Immature natural killer cell (primary cell): ENCODE measurements at regions not wholly inside any gene's neighbourhood (a gene's known extent, or its start where the extent isn't known, plus 50 kb on each side); places are given as distances from the start of the nearest gene placed in this dataset.

Experiments used
- DNase-seq, 3 donors: peaks; one replicate each; pipeline ENCODE4 v3.0.0; 2022; ENCODE audit warnings: mixed read lengths in 1 of 3
- H3K27ac Mint-ChIP-seq, 6 donors: one replicate each; pipeline ENCODE4 v1.8.0; 2020; ENCODE audit warnings: mixed read lengths in 6 of 6, mild to moderate bottlenecking in 5 of 6, inconsistent platforms in 4 of 6, moderate library complexity in 3 of 6
- H3K27me3 Mint-ChIP-seq, 3 donors: one replicate each; pipeline ENCODE4 v1.8.0; 2020 to 2021; ENCODE audit warnings: low read depth in 3 of 3, mild to moderate bottlenecking in 3 of 3, mixed read lengths in 3 of 3, moderate library complexity in 3 of 3, inconsistent platforms in 1 of 3
- H3K36me3 Mint-ChIP-seq, 3 donors: one replicate each; pipeline ENCODE4 v1.8.0; 2020; ENCODE audit warnings: mixed read lengths in 3 of 3, inconsistent platforms in 2 of 3, mild to moderate bottlenecking in 2 of 3
- H3K4me1 Mint-ChIP-seq, 2 donors: one replicate each; pipeline ENCODE4 v1.8.0; 2020; ENCODE audit warnings: inconsistent platforms in 2 of 2, mild to moderate bottlenecking in 2 of 2, mixed read lengths in 2 of 2, moderate library complexity in 1 of 2
- H3K4me3 Mint-ChIP-seq, 5 donors: one replicate each; pipeline ENCODE4 v1.8.0; 2020; ENCODE audit warnings: mild to moderate bottlenecking in 5 of 5, mixed read lengths in 5 of 5, inconsistent platforms in 3 of 5, moderate library complexity in 3 of 5
- H3K9me3 Mint-ChIP-seq, 6 donors: one replicate each; pipeline ENCODE4 v1.8.0; 2020; ENCODE audit warnings: mild to moderate bottlenecking in 6 of 6, mixed read lengths in 6 of 6, inconsistent platforms in 4 of 6, moderate library complexity in 3 of 6

- H3K27ac Mint-ChIP-seq = no peak overlapping the region
- H3K4me1 Mint-ChIP-seq = no peaks in the 10 kb centered on the region
- H3K9me3 Mint-ChIP-seq = peaks cover 2 to 16% (median 6%) of the 10 kb centered on the region in 6 donors
- H3K27me3 Mint-ChIP-seq = peaks cover 0 to 2% (median 0%) of the 10 kb centered on the region in 3 donors
- H3K36me3 Mint-ChIP-seq = no peaks in the 10 kb centered on the region
- H3K4me3 Mint-ChIP-seq = no peak overlapping the region
- DNase-seq = no peak
Observed at GRCh38 chr1:218715961-218716669, 371.0 kb downstream of the TGFB2 start.

- H3K4me1 Mint-ChIP-seq = no peaks in the 10 kb centered on the region
- H3K4me3 Mint-ChIP-seq = no peak overlapping the region
- DNase-seq = no peak
- H3K27me3 Mint-ChIP-seq = no peaks in the 10 kb centered on the region
- H3K27ac Mint-ChIP-seq = no peak overlapping the region
- H3K36me3 Mint-ChIP-seq = no peaks in the 10 kb centered on the region
- H3K9me3 Mint-ChIP-seq = peaks cover 0 to 16% (median 4%) of the 10 kb centered on the region in 6 donors
Observed at GRCh38 chr1:218717575-218717974, 372.4 kb downstream of the TGFB2 start.

- Mint-ChIP-seq H3K27me3 (no peaks in the 10 kb centered on the region), H3K4me1 (no peaks in the 10 kb centered on the region), H3K9me3 (peaks cover 0 to 16% (median 4%) of the 10 kb centered on the region in 6 donors), H3K27ac (no peak overlapping the region), H3K36me3 (no peaks in the 10 kb centered on the region), H3K4me3 (no peak overlapping the region)
- no peak for DNase-seq
Observed at GRCh38 chr1:218718206-218718605, 373.1 kb downstream of the TGFB2 start.

- no peak for DNase-seq
- Mint-ChIP-seq H3K27ac (no peak overlapping the region), H3K4me1 (no peaks in the 10 kb centered on the region), H3K9me3 (peaks cover 0 to 20% (median 3%) of the 10 kb centered on the region in 6 donors), H3K27me3 (no peaks in the 10 kb centered on the region), H3K36me3 (no peaks in the 10 kb centered on the region), H3K4me3 (no peak overlapping the region)
Observed at GRCh38 chr1:218718977-218719376, 373.8 kb downstream of the TGFB2 start.

GRCh38 chr1:218728898-218729565 lies 383.9 kb downstream of the TGFB2 start:
- DNase-seq = no peak
- no peaks in the 10 kb centered on the region for H3K4me1 Mint-ChIP-seq
- H3K27ac Mint-ChIP-seq = no peak overlapping the region
- no peaks in the 10 kb centered on the region for H3K36me3 Mint-ChIP-seq
- no peak overlapping the region for H3K4me3 Mint-ChIP-seq
- H3K27me3 Mint-ChIP-seq = peaks cover 0 to 2% (median 0%) of the 10 kb centered on the region in 3 donors
- peaks cover 2 to 22% (median 7%) of the 10 kb centered on the region in 6 donors for H3K9me3 Mint-ChIP-seq

- Mint-ChIP-seq H3K9me3 (peaks cover 2 to 30% (median 8%) of the 10 kb centered on the region in 6 donors), H3K36me3 (no peaks in the 10 kb centered on the region), H3K4me1 (no peaks in the 10 kb centered on the region), H3K27ac (no peak overlapping the region), H3K4me3 (no peak overlapping the region), H3K27me3 (peaks cover 0 to 2% (median 0%) of the 10 kb centered on the region in 3 donors)
- no peak for DNase-seq
Observed at GRCh38 chr1:218735436-218736032, 390.4 kb downstream of the TGFB2 start.

GRCh38 chr1:218739426-218739825 lies 394.3 kb downstream of the TGFB2 start:
- Mint-ChIP-seq H3K27me3 (no peaks in the 10 kb centered on the region), H3K27ac (no peak overlapping the region)

GRCh38 chr1:218741852-218742251 lies 396.7 kb downstream of the TGFB2 start:
- Mint-ChIP-seq H3K36me3 (no peaks in the 10 kb centered on the region), H3K4me1 (no peaks in the 10 kb centered on the region), H3K9me3 (peaks cover 11 to 55% (median 24%) of the 10 kb centered on the region in 6 donors), H3K4me3 (no peak overlapping the region), H3K27me3 (no peaks in the 10 kb centered on the region), H3K27ac (no peak overlapping the region)
- DNase-seq = no peak

More at GRCh38 chr1:218739426-218739825, 394.3 kb downstream of the TGFB2 start:
- H3K4me1 Mint-ChIP-seq = no peaks in the 10 kb centered on the region
- H3K36me3 Mint-ChIP-seq = no peaks in the 10 kb centered on the region
- no peak for DNase-seq
- H3K4me3 Mint-ChIP-seq = no peak overlapping the region
- H3K9me3 Mint-ChIP-seq = peaks cover 10 to 40% (median 15%) of the 10 kb centered on the region in 6 donors

GRCh38 chr1:218742467-218743262 lies 397.5 kb downstream of the TGFB2 start:
- Mint-ChIP-seq H3K4me1 (no peaks in the 10 kb centered on the region), H3K9me3 (peaks cover 11 to 60% (median 26%) of the 10 kb centered on the region in 6 donors), H3K36me3 (no peaks in the 10 kb centered on the region), H3K27me3 (peaks cover 0 to 2% (median 0%) of the 10 kb centered on the region in 3 donors), H3K4me3 (no peak overlapping the region), H3K27ac (no peak overlapping the region)
- DNase-seq = no peak

GRCh38 chr1:218743861-218744505 lies 398.8 kb downstream of the TGFB2 start:
- H3K4me1 Mint-ChIP-seq = no peaks in the 10 kb centered on the region
- peaks cover 11 to 65% (median 25%) of the 10 kb centered on the region in 6 donors for H3K9me3 Mint-ChIP-seq
- H3K27me3 Mint-ChIP-seq = peaks cover 0 to 2% (median 0%) of the 10 kb centered on the region in 3 donors
- H3K27ac Mint-ChIP-seq = no peak overlapping the region
- DNase-seq = no peak
- no peak overlapping the region for H3K4me3 Mint-ChIP-seq
- H3K36me3 Mint-ChIP-seq = no peaks in the 10 kb centered on the region

GRCh38 chr1:218748071-218748470 lies 402.9 kb downstream of the TGFB2 start:
- H3K36me3 Mint-ChIP-seq = no peaks in the 10 kb centered on the region
- no peak for DNase-seq
- peaks cover 0 to 2% (median 0%) of the 10 kb centered on the region in 3 donors for H3K27me3 Mint-ChIP-seq
- H3K4me1 Mint-ChIP-seq = no peaks in the 10 kb centered on the region
- peaks cover 10 to 55% (median 20%) of the 10 kb centered on the region in 6 donors for H3K9me3 Mint-ChIP-seq
- H3K4me3 Mint-ChIP-seq = no peak overlapping the region
- no peak overlapping the region for H3K27ac Mint-ChIP-seq

GRCh38 chr1:218750216-218750970 lies 405.3 kb downstream of the TGFB2 start:
- DNase-seq = no peak
- Mint-ChIP-seq H3K27ac (no peak overlapping the region), H3K36me3 (no peaks in the 10 kb centered on the region), H3K4me3 (no peak overlapping the region), H3K27me3 (peaks cover 0 to 2% (median 0%) of the 10 kb centered on the region in 3 donors), H3K9me3 (peaks cover 6 to 39% (median 12%) of the 10 kb centered on the region in 6 donors), H3K4me1 (no peaks in the 10 kb centered on the region)
